ENCODE measurements at regions not wholly inside any gene's neighbourhood (a gene's known extent, or its start where the extent isn't known, plus 50 kb on each side); places are given as distances from the start of the nearest gene placed in this dataset.

DNA sequence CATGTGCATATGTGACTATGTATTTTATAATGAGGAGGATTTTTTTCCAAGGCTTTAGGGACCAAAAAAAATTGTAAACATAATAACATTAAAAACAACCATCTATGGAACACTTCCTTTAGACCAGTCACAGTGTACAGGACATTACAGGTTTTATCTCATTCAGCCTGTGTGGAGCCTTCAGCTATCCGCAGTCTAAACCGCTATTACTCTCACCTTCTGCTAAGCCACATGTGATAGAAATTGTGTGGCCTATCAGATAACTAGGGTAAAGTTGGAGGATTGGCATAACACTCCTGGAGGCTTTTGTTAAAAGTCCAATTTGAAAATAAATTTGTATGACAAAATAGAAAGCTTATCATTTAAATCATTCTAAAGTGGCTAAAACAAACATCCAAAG is 281.2 kb upstream of the TMTC1 start:
- TF ChIP-seq, protein P1, sequence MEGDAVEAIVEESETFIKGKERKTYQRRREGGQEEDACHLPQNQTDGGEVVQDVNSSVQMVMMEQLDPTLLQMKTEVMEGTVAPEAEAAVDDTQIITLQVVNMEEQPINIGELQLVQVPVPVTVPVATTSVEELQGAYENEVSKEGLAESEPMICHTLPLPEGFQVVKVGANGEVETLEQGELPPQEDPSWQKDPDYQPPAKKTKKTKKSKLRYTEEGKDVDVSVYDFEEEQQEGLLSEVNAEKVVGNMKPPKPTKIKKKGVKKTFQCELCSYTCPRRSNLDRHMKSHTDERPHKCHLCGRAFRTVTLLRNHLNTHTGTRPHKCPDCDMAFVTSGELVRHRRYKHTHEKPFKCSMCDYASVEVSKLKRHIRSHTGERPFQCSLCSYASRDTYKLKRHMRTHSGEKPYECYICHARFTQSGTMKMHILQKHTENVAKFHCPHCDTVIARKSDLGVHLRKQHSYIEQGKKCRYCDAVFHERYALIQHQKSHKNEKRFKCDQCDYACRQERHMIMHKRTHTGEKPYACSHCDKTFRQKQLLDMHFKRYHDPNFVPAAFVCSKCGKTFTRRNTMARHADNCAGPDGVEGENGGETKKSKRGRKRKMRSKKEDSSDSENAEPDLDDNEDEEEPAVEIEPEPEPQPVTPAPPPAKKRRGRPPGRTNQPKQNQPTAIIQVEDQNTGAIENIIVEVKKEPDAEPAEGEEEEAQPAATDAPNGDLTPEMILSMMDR (IDR thresholded peaks at IDR 0.05; ENCODE audit: low read depth, low read length), result no peak
- no peak for TF ChIP-seq EZH2phosphoT487 (IDR thresholded peaks at IDR 0.05; ENCODE audit: low read depth)

All from OCI-LY3 (cell line).